Stimulated activated naive CD8-positive, alpha-beta T cell treated with anti-CD3 and anti-CD28 coated beads, Interleukin-15, Interleukin-2, amounts not matched to agents 100 U/mL and 50 U/mL, for 24 hours (primary cell): ENCODE measurements at regions not wholly inside any gene's neighbourhood (a gene's known extent, or its start where the extent isn't known, plus 50 kb on each side); places are given as distances from the start of the nearest gene placed in this dataset.
A peak's percentile ranks its signal among the peaks of the same experiment; 100 is the strongest.
"Not testable (repeated sequence)": the region's sequence is repeated elsewhere in the genome, so short reads cannot be mapped to it uniquely, and the experiment has no call there.

ENCODE experiments used
- ATAC-seq: fragments of 150-1000 bp; cut with Tn5 transposase; one replicate; pipeline ENCODE4 v1.10.0; 2021
- DNase-seq: peaks from one replicate; pipeline ENCODE4 v3.0.0; 2021

DNA sequence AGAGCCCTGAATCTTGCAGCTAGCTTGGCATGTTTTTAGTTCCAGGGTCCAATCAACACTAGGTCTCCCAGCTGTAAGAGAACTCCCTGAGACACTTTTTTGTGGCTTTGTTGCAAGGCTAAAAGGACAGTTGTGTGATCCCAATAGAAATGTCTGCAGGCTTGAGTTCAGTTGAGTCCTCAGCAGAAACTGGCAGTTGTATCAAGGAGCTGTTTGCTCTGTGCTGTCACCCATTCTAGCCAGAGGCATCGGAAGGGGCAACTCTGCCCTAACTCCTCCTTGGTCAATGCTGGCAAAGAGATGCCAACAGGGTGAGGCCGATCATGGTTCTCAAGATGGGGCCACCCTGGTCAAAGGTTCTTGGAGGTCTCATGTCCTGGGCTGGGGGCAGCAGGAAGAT is 224.1 kb downstream of the BUB3 start:
- no peak for ATAC-seq
- DNase-seq = no peak

DNA sequence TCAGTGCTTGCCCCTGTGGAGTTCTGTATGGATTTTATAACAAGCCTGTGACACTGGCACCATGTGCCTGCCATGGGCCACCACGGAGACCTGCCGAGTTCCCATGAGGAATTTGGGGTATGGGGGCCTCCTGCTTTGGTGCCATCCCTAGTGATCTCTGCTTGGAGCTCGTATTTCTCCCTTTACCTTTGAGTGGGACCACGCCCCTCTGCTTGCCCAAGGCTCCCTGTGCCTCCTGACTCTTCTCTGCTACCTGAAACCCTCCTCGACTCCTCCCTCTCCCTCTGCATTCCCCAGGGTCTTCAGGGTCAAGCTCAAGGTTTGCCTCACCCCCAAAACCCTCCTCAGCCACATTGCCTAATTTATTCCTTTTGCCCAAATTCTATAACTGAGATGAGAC is 225.0 kb downstream of the BUB3 start:
- ATAC-seq = no peak
- DNase-seq = no peak

DNA sequence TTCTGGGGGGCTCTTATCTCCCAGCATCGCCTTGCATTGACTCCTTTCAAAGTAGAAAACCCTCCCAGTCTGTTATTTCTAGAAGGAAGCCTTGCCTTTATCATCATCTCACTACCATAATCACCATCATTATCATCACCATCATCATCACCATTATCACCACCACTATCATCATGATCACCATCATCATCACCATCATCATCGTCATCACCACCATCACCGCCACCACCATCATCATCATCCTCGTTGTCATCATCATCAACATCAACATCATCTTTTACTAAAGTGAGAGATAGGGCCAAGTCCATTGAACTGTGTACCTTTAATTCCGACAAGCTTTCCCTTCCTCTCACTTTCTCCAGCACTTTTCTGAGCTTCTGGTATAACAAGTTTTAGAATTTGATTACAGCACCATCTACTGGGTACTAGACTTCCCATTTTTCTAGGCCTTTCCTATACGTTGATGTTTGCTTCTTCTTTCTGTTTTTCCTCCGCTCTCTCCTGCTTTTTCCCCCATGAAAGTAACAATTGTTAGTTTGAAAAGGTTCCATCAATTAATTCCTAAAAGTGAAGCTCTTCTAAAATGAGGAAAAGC is 226.4 kb downstream of the BUB3 start:
- ATAC-seq (no peak), DNase-seq (no peak)

- ATAC-seq = no peak
- no peak for DNase-seq
Observed at GRCh38 chr10:123381224-123381623, 227.0 kb downstream of the BUB3 start.

GRCh38 chr10:123382491-123382890 is 228.3 kb downstream of the BUB3 start:
- DNase-seq = no peak
- ATAC-seq = no peak

GRCh38 chr10:123385508-123386080 is 231.4 kb downstream of the BUB3 start:
- DNase-seq = no peak
- no peak for ATAC-seq

DNA sequence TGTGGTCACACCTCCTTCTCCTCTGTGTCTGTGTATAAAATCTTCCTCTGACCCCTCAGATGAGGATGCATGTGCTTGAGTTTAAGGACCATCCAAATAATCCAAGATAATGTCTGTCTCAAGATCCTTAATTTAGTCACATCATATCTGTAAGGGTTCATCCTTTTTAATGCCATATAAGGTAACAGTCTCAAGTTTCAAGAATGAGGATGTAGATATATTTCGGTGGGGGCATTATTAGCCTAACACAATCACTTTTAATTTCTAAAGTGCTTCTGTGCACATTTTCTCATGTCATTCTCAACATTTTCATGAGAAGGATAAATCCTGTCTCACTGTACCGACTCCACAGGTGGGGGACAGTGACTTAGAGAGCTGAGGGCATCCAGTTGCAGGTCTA is 235.3 kb downstream of the BUB3 start:
- DNase-seq = no peak

DNA sequence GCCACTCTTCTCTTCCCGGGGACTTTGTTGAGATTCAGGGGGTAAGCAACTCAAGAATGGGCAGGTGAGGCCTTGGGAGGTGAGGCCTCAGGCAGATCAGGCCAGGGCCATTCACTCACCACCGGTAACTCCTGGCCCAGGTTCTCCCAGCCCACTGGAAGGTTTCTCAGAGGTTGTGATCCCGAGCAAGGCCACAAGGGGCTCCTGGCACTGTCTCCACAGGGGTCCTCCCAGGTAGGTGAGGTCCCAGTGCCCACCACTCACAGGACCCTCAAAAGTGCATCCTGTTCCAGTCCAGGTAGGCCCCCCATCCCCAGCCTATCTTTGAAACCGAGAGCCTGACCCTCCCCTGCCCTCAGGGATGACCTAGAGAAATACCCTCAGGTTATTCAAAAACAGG is 236.1 kb downstream of the BUB3 start:
- no peak for DNase-seq

More for the DNA sequence above, 235.3 kb downstream of the BUB3 start:
- no peak for ATAC-seq

GRCh38 chr10:123390874-123391273 is 236.7 kb downstream of the BUB3 start:
- no peak for ATAC-seq
- no peak for DNase-seq

More for the DNA sequence above, 236.1 kb downstream of the BUB3 start:
- no peak for ATAC-seq

DNA sequence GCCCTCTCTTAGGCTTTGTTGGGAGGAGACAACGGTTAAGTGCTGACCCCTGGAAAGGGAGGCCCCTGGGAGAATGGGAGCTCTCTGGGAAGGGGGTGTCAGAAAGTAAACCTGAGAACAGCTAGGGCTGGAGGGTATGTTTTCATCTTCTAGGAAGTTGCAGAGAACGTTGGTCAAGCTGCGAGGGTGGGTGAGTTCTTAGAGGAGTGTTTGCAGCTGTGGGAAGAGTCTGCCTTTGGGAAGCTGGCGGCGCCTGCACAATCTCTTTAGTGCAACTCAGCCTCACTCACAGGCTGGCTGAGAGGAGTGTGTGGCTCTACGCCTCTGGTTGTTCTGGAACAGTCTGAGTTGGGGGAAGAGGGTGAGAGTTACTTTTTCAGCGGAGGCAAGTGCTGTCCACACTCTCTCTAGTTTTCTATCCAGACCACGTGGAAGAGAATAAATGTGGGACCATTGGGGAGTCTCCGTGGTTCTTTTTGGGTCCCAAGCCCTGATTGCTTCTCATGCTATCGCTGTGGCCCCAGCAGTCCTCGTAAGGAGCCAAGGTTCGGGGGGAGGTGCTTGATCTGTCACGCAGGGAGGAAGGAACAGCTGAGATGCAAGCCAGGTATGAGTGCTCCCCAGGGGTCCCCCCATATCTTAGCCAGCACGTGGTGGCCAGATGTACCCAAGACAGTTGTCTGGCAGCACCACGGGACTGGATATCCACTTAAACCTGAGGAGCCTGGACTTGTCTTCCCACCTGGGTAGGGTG is 237.2 kb downstream of the BUB3 start:
- ATAC-seq (no peak), DNase-seq (no peak)

DNA sequence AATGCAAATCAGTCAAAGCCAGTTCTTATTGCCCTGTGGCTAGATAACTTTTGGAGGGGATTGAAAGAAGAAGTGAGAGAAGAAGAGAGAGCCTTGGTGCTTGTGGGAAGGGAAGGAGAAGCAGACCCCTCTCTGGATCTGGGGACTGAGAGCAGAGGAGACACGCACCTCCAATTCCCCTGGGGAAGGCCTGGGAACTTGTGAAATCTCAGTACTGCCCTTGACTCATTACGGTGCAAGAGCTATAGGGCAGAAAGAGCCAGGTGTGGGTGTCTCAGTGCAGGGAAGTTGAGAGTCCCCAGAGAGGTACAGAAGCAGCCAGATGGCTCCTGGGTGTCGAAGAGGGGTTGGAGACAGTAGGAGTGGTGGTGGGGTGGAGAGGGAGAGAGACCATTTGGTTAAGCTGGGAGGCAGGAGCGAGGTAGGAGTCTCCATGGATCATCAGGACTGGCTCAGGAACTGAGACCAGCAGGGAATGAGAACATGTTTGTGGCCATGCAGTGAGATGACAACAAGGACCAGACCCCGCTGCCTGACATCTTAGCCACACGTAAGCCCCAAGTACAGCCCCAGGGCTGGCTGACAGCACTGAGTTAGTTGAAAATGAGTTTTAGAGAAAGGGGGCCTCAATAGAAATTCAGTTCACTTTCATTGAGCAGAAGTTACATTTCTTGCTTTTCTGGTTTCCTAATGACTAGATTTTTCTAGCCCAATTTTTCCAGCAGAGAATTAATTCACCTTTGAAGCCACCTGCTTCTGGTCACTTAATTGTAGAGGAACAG is 238.2 kb downstream of the BUB3 start:
- no peak for ATAC-seq
- no peak for DNase-seq

- no peak for DNase-seq
- ATAC-seq = no peak
Observed at GRCh38 chr10:123393170-123393569, 239.0 kb downstream of the BUB3 start.

GRCh38 chr10:123394382-123394781 is 240.2 kb downstream of the BUB3 start:
- ATAC-seq (no peak), DNase-seq (no peak)

DNA sequence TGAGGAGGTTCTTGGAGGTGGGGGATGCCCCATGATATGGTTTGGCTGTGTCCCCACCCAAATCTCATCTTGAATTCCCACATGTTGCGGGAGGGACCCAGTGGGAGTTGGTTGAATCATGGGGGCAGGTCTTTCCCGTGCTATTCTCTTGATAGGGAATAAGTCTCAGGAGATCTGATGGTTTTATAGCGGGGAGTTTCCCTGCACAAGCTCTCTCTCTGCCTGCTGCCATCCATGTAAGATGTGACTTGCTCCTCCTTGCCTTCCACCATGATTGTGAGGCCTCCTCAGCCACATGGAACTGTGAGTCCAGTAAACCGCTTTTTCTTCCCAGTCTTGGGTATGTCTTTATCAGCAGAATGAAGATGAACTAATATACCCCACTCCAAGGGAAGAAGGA is 241.0 kb downstream of the BUB3 start:
- not testable (repeated sequence) for ATAC-seq, DNase-seq

DNA sequence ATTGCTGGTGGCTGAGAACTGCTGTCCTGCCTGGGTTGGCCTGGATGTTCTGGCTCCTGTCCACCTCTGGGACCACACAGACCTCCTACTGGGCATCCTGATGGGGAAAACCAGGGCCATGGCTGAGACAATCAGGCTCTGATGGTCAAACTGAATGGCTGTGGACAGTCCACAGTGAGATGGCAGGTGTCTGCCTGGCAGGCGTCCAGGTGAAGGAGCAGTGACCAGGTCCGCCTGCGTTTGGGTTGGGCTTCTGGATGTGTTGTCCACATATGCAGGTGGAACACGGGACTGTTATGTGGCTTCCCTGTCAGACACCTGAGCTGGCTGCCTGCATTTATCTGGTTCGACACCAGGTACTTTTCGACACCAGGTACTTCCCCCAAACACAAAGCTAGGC is 241.7 kb downstream of the BUB3 start:
- DNase-seq = no peak

GRCh38 chr10:123398180-123398591 is 244.0 kb downstream of the BUB3 start:
- ATAC-seq (peak; percentile 25), DNase-seq (no peak)

More for the DNA sequence above, 241.7 kb downstream of the BUB3 start:
- no peak for ATAC-seq

- ATAC-seq (no peak), DNase-seq (no peak)
Observed at GRCh38 chr10:123398756-123399155, 244.6 kb downstream of the BUB3 start.

GRCh38 chr10:123399276-123399839 is 245.2 kb downstream of the BUB3 start:
- ATAC-seq = no peak
- DNase-seq = no peak

DNA sequence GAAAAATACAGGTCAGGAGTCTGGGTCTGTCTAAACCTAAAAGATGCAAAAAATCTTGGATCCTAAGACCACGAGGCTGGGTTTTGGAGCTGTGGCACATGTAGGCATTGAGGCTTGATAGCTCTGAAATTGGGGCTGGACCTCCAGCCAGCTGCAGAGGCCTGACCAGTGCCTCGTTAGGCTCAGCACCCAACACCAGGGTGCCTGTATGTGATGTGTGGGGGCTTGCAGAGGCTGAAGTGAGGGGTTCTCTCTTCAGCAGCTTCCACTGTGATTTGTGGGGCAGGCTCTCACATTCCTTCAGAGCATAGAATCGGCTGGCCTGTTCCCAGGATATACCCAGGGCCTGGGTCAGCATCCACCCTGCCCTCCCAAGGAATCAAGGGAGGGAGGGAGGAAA is 247.8 kb downstream of the BUB3 start:
- ATAC-seq (no peak), DNase-seq (no peak)

DNA sequence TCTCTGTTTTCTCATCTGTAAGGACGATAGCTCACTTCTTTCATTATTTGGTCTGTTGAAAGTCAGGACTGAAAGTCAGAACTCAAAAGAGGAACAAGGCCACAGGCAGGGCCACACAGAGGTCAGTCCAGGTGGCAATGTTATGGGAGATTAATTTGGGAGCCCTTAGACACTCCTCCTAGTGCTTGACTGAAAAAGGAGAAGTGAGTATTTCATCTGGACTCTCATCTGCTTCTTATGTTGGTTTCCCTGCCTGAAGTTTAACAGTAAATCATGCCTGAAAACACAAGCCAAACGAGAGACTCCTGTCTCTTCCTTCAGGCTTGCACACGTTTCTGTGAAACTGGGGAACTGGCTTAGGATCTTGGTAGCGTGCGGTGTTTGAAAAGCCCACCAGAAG is 248.5 kb downstream of the BUB3 start:
- no peak for DNase-seq
- ATAC-seq = no peak

DNA sequence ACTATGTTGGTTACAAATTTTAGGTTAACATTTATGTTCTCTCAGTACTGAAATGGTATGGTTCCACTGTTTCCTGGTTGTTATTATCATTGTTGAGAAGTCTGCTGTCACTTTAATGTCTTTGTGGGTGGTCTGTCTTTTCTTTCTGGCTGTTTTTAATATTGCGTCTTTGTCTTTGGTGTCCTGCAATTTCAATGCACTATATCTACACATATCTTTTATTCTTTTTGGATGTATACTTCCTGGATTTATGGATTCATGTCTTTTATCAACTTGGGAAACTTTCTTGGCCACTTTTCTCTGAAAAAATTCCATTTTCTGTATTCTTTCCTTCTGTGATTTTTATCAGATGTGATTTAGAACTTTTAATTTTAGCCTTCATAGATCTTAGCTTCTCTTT is 250.2 kb downstream of the BUB3 start:
- no peak for DNase-seq
- no peak for ATAC-seq

DNA sequence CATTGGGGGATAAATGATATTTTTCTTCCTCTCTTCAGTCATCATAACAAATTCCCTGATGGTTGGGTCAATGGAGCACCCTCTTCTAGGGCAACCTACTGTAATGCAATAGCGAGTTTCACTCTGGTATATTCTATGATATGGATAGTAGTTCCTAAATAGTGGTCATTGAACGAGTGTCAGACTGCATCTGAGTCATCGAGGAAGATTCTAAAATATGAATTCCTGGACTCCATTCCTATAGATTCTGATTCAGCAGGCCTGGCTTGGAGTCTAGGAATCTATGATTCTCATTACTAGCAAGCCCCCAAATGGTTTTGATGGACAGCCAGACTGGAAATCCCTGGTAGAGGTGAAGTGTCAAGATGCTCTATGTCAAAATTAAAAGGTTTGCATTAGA is 254.5 kb downstream of the BUB3 start:
- DNase-seq = no peak
- ATAC-seq = no peak

DNA sequence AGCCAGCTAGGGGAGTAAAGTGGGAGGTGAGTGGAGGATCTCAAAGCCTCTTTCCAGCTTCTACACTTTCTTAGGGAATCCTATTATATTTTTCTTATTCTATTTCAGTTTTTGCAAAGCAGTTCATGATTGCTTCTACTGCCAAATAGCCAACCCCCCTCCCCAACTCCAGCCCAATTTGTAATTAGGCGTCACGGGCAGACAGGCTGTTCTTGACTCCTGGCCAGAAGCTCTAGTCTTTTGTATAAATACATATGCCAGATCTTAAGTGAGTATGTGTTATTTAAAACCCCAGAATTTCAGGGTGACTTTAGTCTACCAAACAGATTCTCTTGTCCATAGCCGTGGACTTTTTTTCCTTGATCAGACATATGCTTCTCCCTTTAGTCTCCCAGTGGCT is 255.2 kb downstream of the BUB3 start:
- ATAC-seq (no peak), DNase-seq (no peak)
